Fibroblast of pulmonary artery (primary cell): ENCODE measurements at regions not wholly inside any gene's neighbourhood (a gene's known extent, or its start where the extent isn't known, plus 50 kb on each side); places are given as distances from the start of the nearest gene placed in this dataset.

Experiments used
- DNase-seq: peaks from one replicate; pipeline ENCODE4 v3.0.0-alpha.2; 2010; ENCODE audit warnings: low read depth
- H3K4me3 ChIP-seq: replicated peaks from 2 replicates; pipeline ENCODE4 v1.5.1; 2011; ENCODE audit warnings: low read depth, mild to moderate bottlenecking, control low read depth, low read length, moderate library complexity
- TF ChIP-seq, protein P1 (sequence below): IDR thresholded peaks from 2 replicates; pipeline ENCODE4 v1.5.1; 2011; ENCODE audit warnings: mild to moderate bottlenecking, control low read depth, low read length, inconsistent platforms; ENCODE audit errors: missing control alignments

DNA sequence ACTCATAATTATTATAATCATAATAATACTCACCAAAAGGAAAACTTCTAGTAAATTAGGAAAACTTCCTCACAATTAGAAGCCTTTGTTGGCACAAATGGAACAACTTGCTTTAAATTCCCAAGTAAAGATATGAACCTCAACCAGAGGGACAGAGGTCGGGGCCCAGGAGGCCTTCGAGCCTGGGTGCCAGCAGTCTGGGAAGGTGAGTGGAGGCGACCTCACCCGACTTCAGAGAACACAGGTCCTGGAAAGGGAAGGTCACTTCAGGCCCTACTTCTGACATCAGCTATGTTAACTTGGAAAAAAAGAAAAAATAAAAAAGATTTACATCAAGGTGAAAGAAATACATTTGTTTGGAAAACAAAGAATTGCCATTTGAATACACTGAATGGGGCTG, 350.0 kb upstream of the MYT1L start:
- no peak for DNase-seq
- no peak overlapping the region for H3K4me3 ChIP-seq
- TF ChIP-seq, protein P1, sequence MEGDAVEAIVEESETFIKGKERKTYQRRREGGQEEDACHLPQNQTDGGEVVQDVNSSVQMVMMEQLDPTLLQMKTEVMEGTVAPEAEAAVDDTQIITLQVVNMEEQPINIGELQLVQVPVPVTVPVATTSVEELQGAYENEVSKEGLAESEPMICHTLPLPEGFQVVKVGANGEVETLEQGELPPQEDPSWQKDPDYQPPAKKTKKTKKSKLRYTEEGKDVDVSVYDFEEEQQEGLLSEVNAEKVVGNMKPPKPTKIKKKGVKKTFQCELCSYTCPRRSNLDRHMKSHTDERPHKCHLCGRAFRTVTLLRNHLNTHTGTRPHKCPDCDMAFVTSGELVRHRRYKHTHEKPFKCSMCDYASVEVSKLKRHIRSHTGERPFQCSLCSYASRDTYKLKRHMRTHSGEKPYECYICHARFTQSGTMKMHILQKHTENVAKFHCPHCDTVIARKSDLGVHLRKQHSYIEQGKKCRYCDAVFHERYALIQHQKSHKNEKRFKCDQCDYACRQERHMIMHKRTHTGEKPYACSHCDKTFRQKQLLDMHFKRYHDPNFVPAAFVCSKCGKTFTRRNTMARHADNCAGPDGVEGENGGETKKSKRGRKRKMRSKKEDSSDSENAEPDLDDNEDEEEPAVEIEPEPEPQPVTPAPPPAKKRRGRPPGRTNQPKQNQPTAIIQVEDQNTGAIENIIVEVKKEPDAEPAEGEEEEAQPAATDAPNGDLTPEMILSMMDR: no peak

DNA sequence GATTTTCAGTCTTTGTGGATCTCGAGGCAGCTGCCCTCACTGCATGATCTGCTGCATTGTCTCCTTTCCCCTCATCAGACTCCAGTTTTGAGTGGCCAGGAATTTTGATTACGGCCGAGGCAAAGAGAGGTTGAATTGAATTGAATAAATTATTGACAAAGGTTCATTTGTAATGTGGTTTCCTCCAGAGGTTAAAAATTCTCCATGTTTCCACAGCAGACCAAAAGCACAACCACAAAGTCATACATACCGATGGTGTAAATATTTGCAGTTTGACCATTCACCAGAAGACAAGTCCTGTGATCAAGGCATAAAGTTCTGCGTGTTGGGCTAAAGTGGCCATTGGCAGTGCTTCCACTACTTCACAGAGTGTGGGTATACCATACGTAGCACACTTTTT, 343.8 kb upstream of the MYT1L start:
- TF ChIP-seq, protein P1: no peak
- H3K4me3 ChIP-seq: no peak overlapping the region
- DNase-seq: no peak

DNA sequence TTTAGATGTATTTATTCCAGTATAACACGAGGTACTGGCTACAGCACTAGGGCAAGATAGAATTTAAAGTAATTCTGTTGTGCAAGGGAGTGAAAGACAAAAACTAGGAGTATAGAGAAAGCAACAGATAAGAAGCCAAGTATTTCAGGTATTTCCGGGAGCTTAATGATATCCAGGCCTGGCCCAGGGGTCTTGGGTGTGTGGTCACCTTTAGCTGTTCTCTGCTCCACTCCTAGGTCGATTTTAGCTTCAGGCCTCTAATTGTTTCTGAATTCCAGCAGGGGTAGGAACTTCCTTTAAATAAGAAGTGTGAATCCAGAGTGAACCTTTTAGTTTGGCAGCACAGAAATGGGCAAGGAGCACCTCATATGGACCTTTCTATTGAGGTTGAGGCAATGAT, 342.3 kb upstream of the MYT1L start:
- TF ChIP-seq, protein P1: no peak
- H3K4me3 ChIP-seq: no peak overlapping the region
- DNase-seq: no peak

DNA sequence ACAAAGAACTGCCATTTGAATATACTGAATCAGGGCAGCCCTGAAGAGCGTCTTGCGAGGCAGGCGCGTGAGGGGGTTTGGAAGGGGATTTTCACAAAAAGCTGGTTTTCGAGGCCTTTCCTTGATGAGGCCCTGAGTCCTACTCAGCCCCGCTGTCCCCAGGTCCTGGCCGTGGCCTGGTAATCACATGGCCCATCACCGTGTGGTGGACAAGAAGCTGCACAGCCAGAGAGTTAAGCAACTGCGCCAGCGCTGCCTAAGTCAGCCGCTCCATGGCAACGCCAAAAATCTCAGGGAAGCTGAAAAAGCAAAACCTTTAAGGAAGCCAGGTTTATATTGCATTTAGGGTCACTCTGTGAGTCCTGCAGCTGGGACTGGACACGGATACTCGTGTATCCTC, 341.2 kb upstream of the MYT1L start:
- DNase-seq: no peak
- TF ChIP-seq, protein P1: no peak
- H3K4me3 ChIP-seq: no peak overlapping the region

DNA sequence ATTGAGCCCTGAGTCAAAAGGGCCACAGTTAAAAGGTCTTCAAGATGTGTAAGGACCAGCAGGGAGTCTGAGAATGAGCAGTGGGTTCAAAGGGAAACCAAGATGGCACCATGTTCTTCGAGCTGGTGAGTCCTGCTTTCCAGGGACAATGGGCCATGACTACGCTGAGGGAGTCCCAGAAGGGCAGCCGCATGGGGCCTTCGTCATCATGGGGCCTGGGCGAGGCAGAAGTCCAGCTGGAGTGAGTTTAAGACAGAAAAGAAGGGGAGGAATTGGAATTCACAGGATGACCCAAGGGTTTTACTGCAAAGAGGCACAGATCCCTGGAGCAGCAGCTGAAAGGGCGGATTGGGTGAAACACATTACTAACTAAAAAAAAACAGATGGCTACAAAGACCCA, 340.8 kb upstream of the MYT1L start:
- DNase-seq: no peak
- TF ChIP-seq, protein P1: no peak
- H3K4me3 ChIP-seq: no peak overlapping the region

DNA sequence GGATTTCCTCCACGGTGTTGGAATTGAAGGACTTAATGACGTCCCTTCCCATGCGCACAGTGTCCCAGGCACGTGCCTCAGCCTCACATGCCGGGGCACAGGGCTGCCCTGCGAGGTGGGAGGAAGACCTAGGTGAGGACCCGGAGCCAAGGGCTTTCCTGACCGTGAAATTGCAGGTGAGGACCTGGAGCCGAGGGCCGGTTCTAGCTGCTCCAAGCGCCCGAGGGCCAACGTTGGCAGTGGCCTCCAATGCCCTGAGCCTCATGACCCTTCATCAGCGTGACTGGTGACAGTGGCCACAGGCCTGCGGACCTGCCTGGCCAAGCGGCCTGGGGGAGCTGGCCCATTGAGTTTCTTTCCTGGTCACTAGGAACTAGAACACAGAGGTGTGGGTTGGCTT, 338.2 kb upstream of the MYT1L start:
- no peak for DNase-seq
- no peak overlapping the region for H3K4me3 ChIP-seq
- TF ChIP-seq, protein P1: no peak

DNA sequence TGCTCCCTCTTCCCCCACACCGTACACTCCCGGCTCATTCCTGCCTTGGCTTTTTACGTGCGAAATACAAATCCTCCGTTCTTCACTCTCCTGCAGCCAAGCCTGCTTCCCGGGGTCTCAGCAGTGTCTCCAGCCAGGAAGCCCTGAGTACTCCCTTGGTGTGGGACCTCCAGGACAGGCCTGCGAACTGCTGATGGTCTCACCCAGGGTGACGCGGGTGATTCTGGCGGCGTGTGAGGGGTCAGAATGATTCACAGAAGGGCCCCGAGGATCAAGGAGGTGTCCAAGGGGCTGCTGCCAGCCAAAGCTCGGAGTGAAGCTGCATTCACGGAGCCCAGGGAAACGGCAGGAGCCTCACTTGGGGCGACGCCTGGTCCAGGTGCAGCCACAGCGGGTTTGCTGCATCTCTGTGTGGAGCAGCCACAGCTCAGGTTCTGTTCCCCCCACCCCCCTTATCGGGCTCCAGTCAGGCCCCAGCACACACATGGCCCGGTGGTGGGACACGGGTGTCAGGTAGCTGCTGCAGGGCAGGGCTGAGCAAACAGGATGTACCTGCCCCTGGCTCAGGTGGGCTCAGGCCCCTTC, 337.7 kb upstream of the MYT1L start:
- TF ChIP-seq, protein P1: no peak
- no peak overlapping the region for H3K4me3 ChIP-seq
- DNase-seq: no peak
